ENCODE measurements at regions not wholly inside any gene's neighbourhood (a gene's known extent, or its start where the extent isn't known, plus 50 kb on each side); places are given as distances from the start of the nearest gene placed in this dataset.

- Histone ChIP-seq H3K9ac (ENCODE audit: low read depth, low read length) (no peak overlapping the region), H3K9me3 (ENCODE audit: insufficient read depth, low read depth, low read length) (no peaks in the 10 kb centered on the region), H3K4me1 (ENCODE audit: insufficient read depth, low read length) (no peaks in the 10 kb centered on the region), H3K4me3 (ENCODE audit: low read length) (no peak overlapping the region), H3K36me3 (ENCODE audit: insufficient read depth, low read depth, low read length) (no peaks in the 10 kb centered on the region), H3K27me3 (ENCODE audit: insufficient read depth, low read length) (no peaks in the 10 kb centered on the region), H3K27ac (ENCODE audit: low read length) (no peak overlapping the region)
Observed at GRCh38 chr7:84844771-84845170, 342.1 kb downstream of the SEMA3D start.

- H3K27me3 ChIP-seq (ENCODE audit: insufficient read depth, low read length): no peaks in the 10 kb centered on the region
- no peak overlapping the region for H3K27ac ChIP-seq (ENCODE audit: low read length)
- H3K9me3 ChIP-seq (ENCODE audit: insufficient read depth, low read depth, low read length): no peaks in the 10 kb centered on the region
- H3K4me3 ChIP-seq (ENCODE audit: low read length): no peak overlapping the region
- no peaks in the 10 kb centered on the region for H3K4me1 ChIP-seq (ENCODE audit: insufficient read depth, low read length)
- H3K9ac ChIP-seq (ENCODE audit: low read depth, low read length): no peak overlapping the region
- no peaks in the 10 kb centered on the region for H3K36me3 ChIP-seq (ENCODE audit: insufficient read depth, low read depth, low read length)
Observed at GRCh38 chr7:84841809-84842208, 345.0 kb downstream of the SEMA3D start.

- no peaks in the 10 kb centered on the region for H3K9me3 ChIP-seq (ENCODE audit: insufficient read depth, low read depth, low read length)
- H3K9ac ChIP-seq (ENCODE audit: low read depth, low read length): no peak overlapping the region
- no peaks in the 10 kb centered on the region for H3K4me1 ChIP-seq (ENCODE audit: insufficient read depth, low read length)
- no peaks in the 10 kb centered on the region for H3K36me3 ChIP-seq (ENCODE audit: insufficient read depth, low read depth, low read length)
- no peak overlapping the region for H3K4me3 ChIP-seq (ENCODE audit: low read length)
- H3K27ac ChIP-seq (ENCODE audit: low read length): no peak overlapping the region
- no peaks in the 10 kb centered on the region for H3K27me3 ChIP-seq (ENCODE audit: insufficient read depth, low read length)
Observed at GRCh38 chr7:84838857-84839256, 348.0 kb downstream of the SEMA3D start.

GRCh38 chr7:84837405-84837804 is 349.5 kb downstream of the SEMA3D start:
- Histone ChIP-seq H3K36me3 (ENCODE audit: insufficient read depth, low read depth, low read length) (no peaks in the 10 kb centered on the region), H3K4me3 (ENCODE audit: low read length) (no peak overlapping the region), H3K27me3 (ENCODE audit: insufficient read depth, low read length) (no peaks in the 10 kb centered on the region), H3K9ac (ENCODE audit: low read depth, low read length) (no peak overlapping the region), H3K27ac (ENCODE audit: low read length) (no peak overlapping the region), H3K9me3 (ENCODE audit: insufficient read depth, low read depth, low read length) (no peaks in the 10 kb centered on the region), H3K4me1 (ENCODE audit: insufficient read depth, low read length) (no peaks in the 10 kb centered on the region)

- H3K9me3 ChIP-seq (ENCODE audit: insufficient read depth, low read depth, low read length): no peaks in the 10 kb centered on the region
- no peak overlapping the region for H3K27ac ChIP-seq (ENCODE audit: low read length)
- no peak overlapping the region for H3K4me3 ChIP-seq (ENCODE audit: low read length)
- no peaks in the 10 kb centered on the region for H3K36me3 ChIP-seq (ENCODE audit: insufficient read depth, low read depth, low read length)
- no peak overlapping the region for H3K9ac ChIP-seq (ENCODE audit: low read depth, low read length)
- H3K4me1 ChIP-seq (ENCODE audit: insufficient read depth, low read length): no peaks in the 10 kb centered on the region
- H3K27me3 ChIP-seq (ENCODE audit: insufficient read depth, low read length): no peaks in the 10 kb centered on the region
Observed at GRCh38 chr7:84829719-84830118, 357.1 kb downstream of the SEMA3D start.

GRCh38 chr7:84824057-84824651 is 362.7 kb downstream of the SEMA3D start:
- no peak overlapping the region for H3K9ac ChIP-seq (ENCODE audit: low read depth, low read length)
- no peaks in the 10 kb centered on the region for H3K27me3 ChIP-seq (ENCODE audit: insufficient read depth, low read length)
- no peak overlapping the region for H3K4me3 ChIP-seq (ENCODE audit: low read length)
- no peaks in the 10 kb centered on the region for H3K4me1 ChIP-seq (ENCODE audit: insufficient read depth, low read length)
- no peak overlapping the region for H3K27ac ChIP-seq (ENCODE audit: low read length)
- no peaks in the 10 kb centered on the region for H3K9me3 ChIP-seq (ENCODE audit: insufficient read depth, low read depth, low read length)
- no peaks in the 10 kb centered on the region for H3K36me3 ChIP-seq (ENCODE audit: insufficient read depth, low read depth, low read length)

GRCh38 chr7:84823530-84823929 is 363.3 kb downstream of the SEMA3D start:
- no peaks in the 10 kb centered on the region for H3K9me3 ChIP-seq (ENCODE audit: insufficient read depth, low read depth, low read length)

GRCh38 chr7:84822941-84823510 is 363.8 kb downstream of the SEMA3D start:
- Histone ChIP-seq H3K4me3 (ENCODE audit: low read length) (no peak overlapping the region), H3K27ac (ENCODE audit: low read length) (no peak overlapping the region)

More at GRCh38 chr7:84823530-84823929, 363.3 kb downstream of the SEMA3D start:
- no peak overlapping the region for H3K27ac ChIP-seq (ENCODE audit: low read length)
- H3K9ac ChIP-seq (ENCODE audit: low read depth, low read length): no peak overlapping the region
- H3K4me3 ChIP-seq (ENCODE audit: low read length): no peak overlapping the region
- H3K4me1 ChIP-seq (ENCODE audit: insufficient read depth, low read length): no peaks in the 10 kb centered on the region
- no peaks in the 10 kb centered on the region for H3K27me3 ChIP-seq (ENCODE audit: insufficient read depth, low read length)
- no peaks in the 10 kb centered on the region for H3K36me3 ChIP-seq (ENCODE audit: insufficient read depth, low read depth, low read length)

GRCh38 chr7:84821671-84822534 is 365.0 kb downstream of the SEMA3D start:
- H3K27ac ChIP-seq (ENCODE audit: low read length): no peak overlapping the region

More at GRCh38 chr7:84822941-84823510, 363.8 kb downstream of the SEMA3D start:
- Histone ChIP-seq H3K9ac (ENCODE audit: low read depth, low read length) (no peak overlapping the region), H3K27me3 (ENCODE audit: insufficient read depth, low read length) (no peaks in the 10 kb centered on the region), H3K36me3 (ENCODE audit: insufficient read depth, low read depth, low read length) (no peaks in the 10 kb centered on the region), H3K4me1 (ENCODE audit: insufficient read depth, low read length) (no peaks in the 10 kb centered on the region), H3K9me3 (ENCODE audit: insufficient read depth, low read depth, low read length) (no peaks in the 10 kb centered on the region)

GRCh38 chr7:84820481-84820880 is 366.4 kb downstream of the SEMA3D start:
- Histone ChIP-seq H3K27ac (ENCODE audit: low read length) (no peak overlapping the region), H3K9me3 (ENCODE audit: insufficient read depth, low read depth, low read length) (no peaks in the 10 kb centered on the region), H3K27me3 (ENCODE audit: insufficient read depth, low read length) (no peaks in the 10 kb centered on the region), H3K4me3 (ENCODE audit: low read length) (no peak overlapping the region), H3K36me3 (ENCODE audit: insufficient read depth, low read depth, low read length) (no peaks in the 10 kb centered on the region), H3K9ac (ENCODE audit: low read depth, low read length) (no peak overlapping the region), H3K4me1 (ENCODE audit: insufficient read depth, low read length) (no peaks in the 10 kb centered on the region)

More at GRCh38 chr7:84821671-84822534, 365.0 kb downstream of the SEMA3D start:
- H3K27me3 ChIP-seq (ENCODE audit: insufficient read depth, low read length): no peaks in the 10 kb centered on the region
- H3K9me3 ChIP-seq (ENCODE audit: insufficient read depth, low read depth, low read length): no peaks in the 10 kb centered on the region
- H3K4me3 ChIP-seq (ENCODE audit: low read length): no peak overlapping the region
- H3K4me1 ChIP-seq (ENCODE audit: insufficient read depth, low read length): no peaks in the 10 kb centered on the region
- no peaks in the 10 kb centered on the region for H3K36me3 ChIP-seq (ENCODE audit: insufficient read depth, low read depth, low read length)
- H3K9ac ChIP-seq (ENCODE audit: low read depth, low read length): no peak overlapping the region

GRCh38 chr7:84817016-84817415 is 369.8 kb downstream of the SEMA3D start:
- Histone ChIP-seq H3K4me3 (ENCODE audit: low read length) (no peak overlapping the region), H3K4me1 (ENCODE audit: insufficient read depth, low read length) (no peaks in the 10 kb centered on the region), H3K36me3 (ENCODE audit: insufficient read depth, low read depth, low read length) (no peaks in the 10 kb centered on the region), H3K9me3 (ENCODE audit: insufficient read depth, low read depth, low read length) (no peaks in the 10 kb centered on the region), H3K27ac (ENCODE audit: low read length) (no peak overlapping the region), H3K27me3 (ENCODE audit: insufficient read depth, low read length) (no peaks in the 10 kb centered on the region), H3K9ac (ENCODE audit: low read depth, low read length) (no peak overlapping the region)

- H3K4me3 ChIP-seq (ENCODE audit: low read length): no peak overlapping the region
- H3K27ac ChIP-seq (ENCODE audit: low read length): no peak overlapping the region
- H3K36me3 ChIP-seq (ENCODE audit: insufficient read depth, low read depth, low read length): no peaks in the 10 kb centered on the region
- H3K9me3 ChIP-seq (ENCODE audit: insufficient read depth, low read depth, low read length): no peaks in the 10 kb centered on the region
- H3K27me3 ChIP-seq (ENCODE audit: insufficient read depth, low read length): no peaks in the 10 kb centered on the region
- no peak overlapping the region for H3K9ac ChIP-seq (ENCODE audit: low read depth, low read length)
- no peaks in the 10 kb centered on the region for H3K4me1 ChIP-seq (ENCODE audit: insufficient read depth, low read length)
Observed at GRCh38 chr7:84813376-84813775, 373.5 kb downstream of the SEMA3D start.

Measured in iPS-20b (cell line).